NCI-H146 treated with DMSO at 0.1 percent for 48 hours (cell line): ENCODE measurements at regions not wholly inside any gene's neighbourhood (a gene's known extent, or its start where the extent isn't known, plus 50 kb on each side); places are given as distances from the start of the nearest gene placed in this dataset.

ENCODE experiments used
- DNase-seq: peaks from one replicate; lab custom pipeline; 2025; ENCODE audit not compliant: unreplicated experiment; lab: John Stamatoyannopoulos, UW

GRCh38 chr14:97180304-97181200 is 383.4 kb downstream of the VRK1 start:
- no peak for DNase-seq

GRCh38 chr14:97185186-97185585 is 388.0 kb downstream of the VRK1 start:
- DNase-seq: no peak

- no peak for DNase-seq
Measured at GRCh38 chr14:97187916-97188315, 390.7 kb downstream of the VRK1 start.

GRCh38 chr14:97196336-97196735 is 399.2 kb downstream of the VRK1 start:
- no peak for DNase-seq

- no peak for DNase-seq
Measured at GRCh38 chr14:97198813-97199212, 401.6 kb downstream of the VRK1 start.

GRCh38 chr14:97200245-97200644 is 403.1 kb downstream of the VRK1 start:
- DNase-seq: no peak

DNA sequence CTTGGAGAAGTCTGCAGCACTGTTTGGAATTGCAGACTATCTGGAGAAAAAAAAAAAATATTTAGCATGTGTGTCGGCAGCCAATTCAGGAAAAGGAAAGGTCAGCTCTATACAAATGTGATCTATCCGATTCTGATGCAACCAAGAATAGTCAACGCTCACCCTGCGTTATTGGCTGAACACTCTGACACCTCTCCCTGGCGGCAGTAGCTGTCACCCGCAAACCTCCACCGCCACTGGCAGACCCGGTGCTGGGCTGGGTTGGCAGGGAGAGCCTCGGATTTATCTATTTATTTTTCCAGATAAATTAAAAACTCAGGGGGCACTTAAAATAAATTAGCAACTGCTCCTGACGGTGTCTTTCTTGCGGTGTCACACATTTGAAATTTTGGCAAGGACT is 409.7 kb downstream of the VRK1 start:
- DNase-seq: no peak

- no peak for DNase-seq
Measured at GRCh38 chr14:97210202-97210601, 413.0 kb downstream of the VRK1 start.

GRCh38 chr14:97212399-97212798 is 415.2 kb downstream of the VRK1 start:
- no peak for DNase-seq

DNA sequence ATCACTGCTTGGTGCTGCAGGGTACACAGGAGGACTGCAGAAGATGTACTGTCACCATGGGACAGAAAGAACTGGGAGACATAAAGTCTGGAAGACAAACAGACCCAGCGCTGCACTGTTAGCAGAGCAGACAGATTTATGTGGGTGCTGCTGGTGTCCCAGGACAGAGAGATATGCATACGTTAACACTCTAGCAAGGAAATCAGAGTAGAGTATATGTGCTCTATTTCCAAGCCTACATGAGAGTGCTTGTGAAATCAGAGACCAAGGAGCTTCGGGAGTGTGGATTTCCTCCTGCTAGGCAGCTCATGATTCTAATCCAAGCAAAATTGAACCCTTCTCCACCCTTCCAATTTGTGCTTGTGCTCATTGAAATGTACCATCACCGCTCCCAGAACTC is 416.5 kb downstream of the VRK1 start:
- no peak for DNase-seq

GRCh38 chr14:97215263-97215969 is 418.2 kb downstream of the VRK1 start:
- no peak for DNase-seq

DNA sequence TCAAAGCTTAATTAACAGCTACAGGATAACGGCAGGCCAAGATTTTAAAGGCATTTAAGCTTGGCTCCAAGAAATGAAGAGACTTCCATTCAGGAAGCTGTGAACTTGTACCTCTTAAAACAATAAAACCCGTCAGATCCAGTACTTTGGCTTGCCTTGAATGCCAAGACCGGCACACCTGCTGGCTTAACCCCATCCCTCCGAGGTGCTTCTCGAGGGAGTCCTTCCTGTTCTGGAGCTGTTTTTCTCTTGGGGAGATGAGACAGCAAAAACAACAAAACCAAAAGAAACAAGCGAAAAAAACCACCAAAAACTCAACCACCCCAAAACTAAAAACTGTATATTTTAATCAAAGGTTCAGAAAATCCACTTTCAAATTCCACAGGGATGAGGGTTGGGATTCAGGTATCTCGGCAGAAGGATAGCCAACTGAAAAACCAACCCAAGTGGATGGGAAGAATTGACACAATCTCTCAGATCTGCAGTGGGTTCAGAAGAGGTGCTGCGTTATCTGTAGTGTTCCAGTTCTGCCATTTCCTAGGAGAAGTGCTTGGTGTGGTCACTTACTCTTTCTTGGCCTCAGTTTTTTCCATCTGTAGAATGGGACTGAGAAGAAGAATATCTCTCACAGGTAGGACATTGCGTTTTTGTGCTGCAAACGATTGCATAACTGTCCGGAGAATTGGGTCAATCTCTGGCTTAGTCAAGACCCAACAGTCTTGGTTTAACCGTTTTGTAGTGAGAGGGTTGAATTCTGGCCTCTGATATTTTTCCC is 420.1 kb downstream of the VRK1 start:
- no peak for DNase-seq

- no peak for DNase-seq
Measured at GRCh38 chr14:97218274-97218673, 421.1 kb downstream of the VRK1 start.

GRCh38 chr14:97218691-97219430 is 421.7 kb downstream of the VRK1 start:
- no peak for DNase-seq

DNA sequence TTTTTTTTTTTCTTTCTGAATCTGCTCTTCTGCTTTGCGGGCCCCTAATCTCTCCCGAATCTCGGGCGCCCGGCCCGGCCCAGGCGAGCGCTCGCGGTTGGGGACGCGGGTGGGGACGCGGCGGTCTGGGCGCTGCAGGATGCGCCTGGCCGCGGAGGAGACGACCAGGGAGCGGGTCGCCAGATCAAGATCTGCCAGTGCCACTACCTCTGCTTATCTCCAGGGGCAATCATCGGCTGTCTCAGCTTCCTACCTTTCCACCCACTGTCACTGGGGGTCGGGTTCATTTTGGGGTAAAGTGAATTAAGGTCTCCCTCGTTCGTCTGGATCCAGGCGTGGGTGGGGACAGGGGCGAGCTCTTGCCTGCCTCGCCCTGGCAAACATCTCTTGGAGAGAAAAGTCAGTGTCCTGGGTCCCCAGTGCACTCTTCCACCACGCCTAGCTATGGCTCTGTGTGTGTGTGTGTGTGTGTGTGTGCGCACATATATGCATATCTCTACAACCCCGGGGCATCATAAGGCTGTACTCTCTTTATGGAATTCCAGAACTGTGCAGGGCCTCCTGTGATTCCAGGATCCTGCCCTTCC is 422.3 kb downstream of the VRK1 start:
- no peak for DNase-seq

- no peak for DNase-seq
Measured at GRCh38 chr14:97221572-97222285, 424.5 kb downstream of the VRK1 start.

DNA sequence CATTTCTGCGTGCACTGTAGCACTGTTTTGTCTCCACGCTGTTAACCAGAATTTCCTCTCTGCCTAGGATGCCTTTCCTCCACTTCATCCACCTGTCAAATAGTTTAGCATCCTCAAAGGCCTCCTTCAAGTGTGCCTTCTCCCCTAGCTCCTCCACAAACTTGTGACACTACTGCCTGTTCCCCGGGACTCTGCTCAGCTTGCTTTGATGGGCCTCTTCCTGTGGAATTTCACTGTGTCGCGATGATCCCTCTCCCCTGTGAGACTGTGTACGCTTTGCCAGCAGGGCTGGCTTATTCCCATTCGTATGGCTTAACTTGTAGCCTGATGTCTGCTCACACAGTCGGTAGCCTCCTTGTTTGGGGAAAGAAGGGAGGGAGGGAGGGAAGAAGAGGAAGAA is 426.8 kb downstream of the VRK1 start:
- no peak for DNase-seq

- DNase-seq: no peak
Measured at GRCh38 chr14:97230051-97230450, 432.9 kb downstream of the VRK1 start.

DNA sequence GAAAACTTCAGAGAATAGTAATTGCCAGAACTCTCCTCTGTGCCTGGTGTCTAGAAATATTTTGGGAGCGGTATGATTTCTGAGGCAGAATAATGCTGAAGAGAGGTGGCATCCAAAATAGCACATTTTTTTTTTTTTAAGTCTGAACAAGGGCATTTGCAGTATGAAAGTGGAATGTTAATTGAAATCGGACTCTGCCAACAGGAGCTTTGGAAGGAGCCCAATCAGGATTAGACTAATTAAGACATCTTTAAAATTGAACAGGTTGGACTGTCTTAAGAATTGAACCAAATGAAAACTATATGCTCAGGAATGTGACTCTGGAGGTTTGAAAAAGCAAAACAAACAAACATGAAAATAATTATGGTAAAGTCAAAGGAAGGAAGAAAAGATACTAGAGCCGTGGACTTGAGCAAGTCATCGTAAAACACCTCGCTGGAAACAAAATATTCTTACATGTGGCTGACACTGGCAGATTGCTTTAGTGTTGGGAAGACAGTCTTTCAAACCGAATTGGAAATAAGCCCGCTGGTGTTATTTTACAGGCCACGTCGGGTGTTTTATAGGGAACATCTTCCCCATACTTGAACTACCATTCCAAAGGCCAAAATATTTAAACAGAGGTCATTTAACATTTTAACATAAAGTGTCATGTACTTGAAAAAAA is 436.3 kb downstream of the VRK1 start:
- no peak for DNase-seq
